Suppressor macrophage treated with lipopolysaccharide for 4 hours (primary cell): ENCODE measurements at regions not wholly inside any gene's neighbourhood (a gene's known extent, or its start where the extent isn't known, plus 50 kb on each side); places are given as distances from the start of the nearest gene placed in this dataset.
"Not testable (repeated sequence)": the region's sequence is repeated elsewhere in the genome, so short reads cannot be mapped to it uniquely, and the experiment has no call there.

Source experiments
- DNase-seq: peaks from one replicate; pipeline ENCODE4 v3.0.0-alpha.2; 2020

DNA sequence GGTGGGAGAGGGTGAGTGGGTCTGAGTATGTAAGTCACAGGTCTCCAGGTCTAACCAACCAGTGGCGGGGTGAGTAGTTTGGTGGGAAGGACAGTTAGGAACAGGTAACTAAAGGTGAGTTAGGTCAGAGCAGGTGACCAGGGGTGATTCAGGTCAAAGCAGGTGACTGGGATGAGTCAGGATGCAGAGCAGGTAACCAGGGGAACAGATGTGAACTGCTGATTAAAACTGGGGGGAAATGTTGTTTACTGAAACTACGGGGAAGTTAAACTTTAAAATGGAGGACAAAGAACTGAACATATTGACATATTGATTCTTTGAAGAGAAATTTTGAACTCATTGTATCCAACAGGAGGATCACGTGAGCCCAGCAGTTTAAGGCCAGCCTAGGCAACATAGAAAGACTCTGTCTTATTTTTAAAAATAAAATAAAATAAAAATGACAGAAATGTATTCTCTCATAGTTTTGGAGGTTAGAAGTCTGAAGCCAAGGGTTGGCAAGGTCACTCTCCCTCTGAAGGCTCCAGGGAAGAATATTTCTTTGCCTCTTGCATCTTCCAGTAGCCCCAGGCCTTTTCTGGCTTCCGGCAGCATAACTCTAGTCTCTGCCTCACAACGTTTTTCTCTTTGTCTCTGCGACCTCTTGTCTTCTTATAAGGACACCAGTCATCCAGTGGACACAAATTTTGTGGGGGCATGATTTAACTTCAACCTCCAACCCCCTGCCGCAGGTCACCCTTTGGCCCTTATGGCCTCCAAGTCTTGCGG is 64.3 kb upstream of the TINAGL1 start:
- no peak for DNase-seq

DNA sequence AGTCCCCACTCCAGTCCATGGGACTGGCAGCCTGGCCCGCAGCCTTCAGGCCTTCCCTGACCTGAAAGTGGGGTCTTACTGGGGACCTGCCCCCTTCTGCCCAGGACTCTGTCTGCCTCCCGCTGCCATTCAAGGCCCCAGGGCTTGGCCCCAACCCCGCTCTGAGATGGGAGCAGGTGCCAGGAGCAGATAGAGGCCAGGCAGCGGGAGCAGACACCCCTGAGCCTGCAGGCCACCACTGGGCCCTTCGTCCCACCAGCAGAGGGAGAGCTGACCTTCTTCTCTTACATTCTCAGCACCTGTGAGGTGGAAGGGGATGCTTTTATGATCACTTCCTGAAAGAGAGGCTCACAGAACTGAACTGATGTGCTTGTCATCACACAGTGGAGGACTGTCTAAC is 62.2 kb upstream of the TINAGL1 start:
- no peak for DNase-seq

DNA sequence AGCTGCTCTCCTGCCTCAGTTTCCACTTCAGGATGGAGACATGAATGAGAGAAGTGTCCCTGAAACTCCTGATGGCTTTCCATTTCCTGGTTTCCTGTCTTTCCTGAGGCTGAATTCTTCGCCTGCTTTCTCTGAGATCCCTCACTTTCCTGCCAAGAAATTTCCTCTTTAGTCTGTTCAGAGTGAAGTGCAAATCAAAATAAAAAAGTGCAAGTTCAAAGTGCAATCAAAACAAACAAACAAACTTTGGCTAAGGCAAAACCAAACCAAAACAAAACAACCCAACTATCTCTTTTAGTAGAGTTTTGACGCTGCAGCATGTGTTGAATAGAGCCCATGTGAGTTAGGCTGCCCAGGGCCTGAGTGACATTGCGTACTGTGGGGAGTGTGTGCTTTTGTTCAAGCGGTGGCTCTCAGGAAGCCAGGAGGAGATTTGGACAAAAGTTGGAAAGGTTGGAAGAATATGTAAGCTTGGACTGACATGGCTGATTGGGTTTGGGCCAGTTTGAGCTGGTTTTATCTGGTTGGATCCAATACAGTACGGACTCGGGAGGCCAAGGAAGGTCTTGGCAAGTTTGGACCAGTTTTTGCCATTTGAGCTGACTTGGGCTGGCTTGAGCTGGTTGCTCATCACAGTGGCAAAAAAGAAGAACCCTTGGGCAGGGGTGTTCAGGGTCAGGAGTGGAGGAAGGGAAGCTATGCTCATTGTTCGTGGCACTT is 61.1 kb upstream of the TINAGL1 start:
- no peak for DNase-seq

DNA sequence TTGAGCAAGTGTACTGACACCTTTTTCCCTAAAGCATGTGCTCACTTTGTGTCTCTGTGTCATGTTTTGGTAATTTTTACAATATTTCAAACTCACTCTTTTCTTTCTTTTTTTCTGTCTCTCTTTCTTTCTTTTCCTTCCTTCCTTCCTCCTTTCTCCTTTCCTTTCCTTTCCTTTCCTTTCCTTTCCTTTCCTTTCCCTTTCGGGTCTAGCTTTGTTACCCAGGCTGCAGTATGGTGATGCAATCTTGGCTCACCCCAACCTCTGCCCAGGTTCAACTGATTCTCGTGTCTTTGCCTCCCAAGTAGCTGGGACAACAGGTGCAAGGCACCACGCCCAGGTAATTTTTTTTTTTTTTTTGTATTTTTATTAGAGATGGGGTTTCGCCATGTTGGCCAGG is 60.4 kb upstream of the TINAGL1 start:
- DNase-seq = no peak

DNA sequence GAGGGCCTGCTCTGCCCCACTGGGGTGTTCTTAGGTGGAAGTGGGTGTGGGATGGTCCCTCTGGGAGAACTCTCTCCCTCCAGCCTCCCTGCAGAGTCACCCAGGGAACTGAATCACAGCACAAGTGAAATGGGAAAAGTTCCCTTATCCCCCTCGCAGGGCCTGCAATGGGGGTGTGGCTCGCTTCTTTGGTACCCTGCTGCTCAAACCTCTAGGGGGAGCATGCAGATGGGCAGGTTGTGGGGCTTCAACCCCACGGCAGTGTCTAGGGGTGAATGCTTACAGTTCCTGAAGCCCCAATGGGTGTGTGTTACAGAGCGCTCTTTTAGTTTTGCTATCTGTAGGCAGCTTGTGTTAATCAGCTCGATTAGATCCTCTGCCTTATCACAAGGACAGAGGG is 59.0 kb upstream of the TINAGL1 start:
- no peak for DNase-seq

DNA sequence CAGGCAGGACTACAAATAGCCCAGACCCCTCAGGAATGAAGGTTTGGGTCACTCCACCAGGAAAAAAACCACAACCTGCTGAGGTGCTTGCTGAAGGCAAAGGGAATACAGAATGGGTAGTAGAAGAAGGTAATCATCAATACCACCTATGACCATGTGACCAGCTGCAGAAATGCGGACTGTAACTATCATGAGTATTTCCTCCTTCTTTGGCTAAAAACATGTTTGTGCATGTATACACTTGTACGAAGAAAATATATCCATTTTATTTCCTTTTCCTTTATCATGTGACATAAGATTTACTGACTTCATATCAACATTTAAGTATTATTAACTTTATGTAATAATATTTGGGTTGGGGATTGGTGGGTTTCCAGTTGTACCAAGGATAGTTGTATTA is 58.3 kb upstream of the TINAGL1 start:
- not testable (repeated sequence) for DNase-seq

DNA sequence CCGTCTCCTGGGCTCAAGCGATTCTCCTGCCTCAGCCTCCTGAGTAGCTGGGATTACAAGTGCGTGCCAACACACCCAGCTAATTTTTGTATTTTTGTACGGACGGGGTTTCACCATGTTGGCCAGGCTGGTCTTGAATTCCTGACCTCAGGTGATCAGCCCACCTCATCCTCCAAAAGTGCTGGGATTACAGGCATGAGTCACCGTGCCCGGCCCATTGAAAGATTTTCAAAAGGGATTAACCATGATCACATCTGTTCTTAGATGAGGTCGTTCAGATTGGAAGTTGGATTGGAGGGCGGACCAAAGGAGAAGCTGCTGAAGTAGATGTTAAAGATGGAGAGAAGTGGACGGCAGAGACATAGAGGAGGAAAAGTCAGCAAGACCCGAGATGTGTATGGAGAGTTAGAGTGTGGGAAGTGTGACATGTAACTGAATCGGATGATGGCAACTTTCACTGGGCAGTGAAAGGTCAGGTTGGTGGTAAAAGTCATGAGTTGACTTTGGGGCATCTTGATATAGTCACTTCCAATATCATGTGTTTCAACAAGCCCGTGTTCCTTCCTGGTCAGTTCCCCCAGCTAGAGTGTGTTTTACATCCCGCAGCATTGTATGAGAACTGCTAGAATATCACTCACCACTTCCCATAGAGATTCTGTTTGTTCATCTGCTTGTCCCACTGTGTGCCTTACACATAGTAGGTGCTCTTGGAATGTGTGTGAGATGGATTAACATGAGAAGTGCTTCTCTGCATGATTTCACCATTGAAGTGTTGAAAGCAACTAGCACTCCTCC is 54.4 kb upstream of the TINAGL1 start:
- peak; percentile 63 for DNase-seq

DNA sequence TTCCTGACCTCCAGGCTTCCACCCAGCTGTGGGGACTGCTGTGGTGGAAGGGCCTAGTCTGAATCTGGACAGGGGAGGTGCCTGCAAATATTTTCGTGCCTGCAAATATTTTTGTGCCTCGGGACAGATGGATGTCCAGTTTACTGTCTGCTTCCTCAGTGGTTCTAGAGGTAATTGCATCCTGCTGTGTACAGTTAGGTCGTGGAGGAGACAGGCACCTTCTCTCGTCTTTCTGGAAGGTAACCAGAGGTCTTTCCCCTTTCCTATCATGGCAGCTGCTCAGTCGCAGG is 53.8 kb upstream of the TINAGL1 start:
- DNase-seq = no peak

DNA sequence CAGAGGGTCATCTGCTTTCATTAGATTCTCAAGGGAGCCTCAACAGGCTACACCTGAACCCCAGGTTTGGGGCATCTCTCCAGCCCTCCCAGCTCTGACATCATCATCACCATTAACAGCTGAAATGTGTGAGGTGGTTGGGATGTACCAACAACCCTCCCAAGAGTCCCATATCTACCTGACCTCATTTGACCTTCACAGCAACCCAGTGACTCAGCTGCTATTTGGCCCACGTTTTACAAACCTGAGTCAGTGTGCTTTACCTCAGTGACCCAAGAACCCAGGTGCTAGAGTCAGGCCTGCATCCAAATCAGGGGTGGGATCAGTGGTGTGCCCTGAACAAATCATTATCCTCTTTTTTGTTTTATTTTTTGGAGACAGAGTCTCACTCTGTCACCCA is 53.3 kb upstream of the TINAGL1 start:
- no peak for DNase-seq

DNA sequence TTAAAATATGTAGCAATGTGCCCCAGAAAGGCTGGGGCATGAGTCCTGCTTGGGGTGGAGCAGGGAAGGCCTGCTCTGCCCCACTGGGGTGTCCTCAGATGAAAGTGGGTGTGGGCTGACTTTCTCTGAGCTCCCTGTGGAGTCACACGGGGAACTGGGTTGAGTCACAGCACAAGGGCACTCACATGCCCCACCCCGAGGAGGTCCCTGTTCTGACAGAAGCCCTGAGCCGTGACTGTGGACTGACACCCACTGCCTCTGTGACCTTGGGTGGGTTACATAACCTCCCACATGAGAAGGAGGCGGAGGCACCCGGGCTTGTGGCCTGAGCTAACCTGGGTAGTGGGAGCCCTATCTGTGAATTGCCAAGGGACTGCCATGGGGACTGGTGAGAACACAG is 52.5 kb upstream of the TINAGL1 start:
- peak; percentile 97 for DNase-seq

DNA sequence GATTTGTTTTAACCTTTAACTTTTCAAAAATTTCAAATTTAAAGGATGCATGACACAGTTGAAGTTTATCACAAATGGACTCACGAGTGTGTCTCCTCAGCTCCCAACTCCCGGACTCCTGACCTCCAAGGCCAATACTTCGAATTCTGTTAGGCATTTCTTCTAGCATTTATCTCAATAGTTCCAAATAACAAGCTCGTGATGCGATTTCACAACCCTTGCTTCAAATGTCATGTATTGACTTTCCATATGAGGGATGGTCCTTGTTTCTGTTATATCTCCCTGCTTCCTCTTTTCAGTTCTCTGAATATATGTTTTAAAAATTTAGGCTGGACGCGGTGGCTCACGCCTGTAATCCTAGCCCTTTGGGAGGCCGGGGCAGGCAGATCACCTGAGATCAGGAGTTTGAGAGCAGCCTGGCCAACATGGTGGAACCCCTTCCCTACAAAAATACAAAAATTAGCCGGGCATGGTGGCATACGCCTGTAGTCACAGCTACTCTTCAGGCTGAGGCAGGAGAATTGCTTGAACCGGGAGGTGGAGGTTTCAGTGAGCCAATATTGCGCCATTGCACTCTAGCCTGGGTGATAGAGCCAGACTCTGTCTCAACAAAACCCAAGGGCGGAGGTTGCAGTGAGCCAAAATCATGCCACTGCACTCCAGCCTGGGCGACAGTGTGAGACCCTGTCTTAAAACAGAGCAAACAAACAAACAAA is 52.0 kb upstream of the TINAGL1 start:
- DNase-seq = peak; percentile 95
